ENCODE measurements at regions not wholly inside any gene's neighbourhood (a gene's known extent, or its start where the extent isn't known, plus 50 kb on each side); places are given as distances from the start of the nearest gene placed in this dataset.

- Histone ChIP-seq H3K79me2 (ENCODE audit: insufficient read depth, low read length) (no peaks in the 10 kb centered on the region), H3K36me3 (ENCODE audit: insufficient read depth, low read length) (no peaks in the 10 kb centered on the region), H4K20me1 (ENCODE audit: insufficient read depth, low read length) (no peaks in the 10 kb centered on the region), H3K4me1 (ENCODE audit: insufficient read depth, low read length) (no peaks in the 10 kb centered on the region), H3K27ac (ENCODE audit: low read length) (no peak overlapping the region), H3K9ac (ENCODE audit: low read depth, low read length) (no peak overlapping the region), H3K4me2 (ENCODE audit: insufficient read depth, low read length) (no peak overlapping the region), H3K27me3 (ENCODE audit: insufficient read depth, low read length, poor library complexity) (no peaks in the 10 kb centered on the region), H2AFZ (ENCODE audit: low read depth, low read length) (no peak overlapping the region), H3K4me3 (ENCODE audit: low read depth in 1 of 2, low read length in 2 of 2) (no peak overlapping the region), H3K9me3 (ENCODE audit: insufficient read depth, low read length, severe bottlenecking) (no peaks in the 10 kb centered on the region)
- ATAC-seq (ENCODE audit: insufficient read depth, low read depth) = no peak
- TF ChIP-seq EZH2 (IDR thresholded peaks at IDR 0.05; ENCODE audit: borderline replicate concordance, low read depth, low read length, severe bottlenecking) = no peak
- TF ChIP-seq CTCF (IDR thresholded peaks at IDR 0.05; ENCODE audit: borderline replicate concordance, extremely low read depth, low read length, poor library complexity, severe bottlenecking) = no peak
- DNase-seq = no peak
These were observed 52.8 kb upstream of the DCC start for GRCh38 chr18:52287151-52287550.

DNA sequence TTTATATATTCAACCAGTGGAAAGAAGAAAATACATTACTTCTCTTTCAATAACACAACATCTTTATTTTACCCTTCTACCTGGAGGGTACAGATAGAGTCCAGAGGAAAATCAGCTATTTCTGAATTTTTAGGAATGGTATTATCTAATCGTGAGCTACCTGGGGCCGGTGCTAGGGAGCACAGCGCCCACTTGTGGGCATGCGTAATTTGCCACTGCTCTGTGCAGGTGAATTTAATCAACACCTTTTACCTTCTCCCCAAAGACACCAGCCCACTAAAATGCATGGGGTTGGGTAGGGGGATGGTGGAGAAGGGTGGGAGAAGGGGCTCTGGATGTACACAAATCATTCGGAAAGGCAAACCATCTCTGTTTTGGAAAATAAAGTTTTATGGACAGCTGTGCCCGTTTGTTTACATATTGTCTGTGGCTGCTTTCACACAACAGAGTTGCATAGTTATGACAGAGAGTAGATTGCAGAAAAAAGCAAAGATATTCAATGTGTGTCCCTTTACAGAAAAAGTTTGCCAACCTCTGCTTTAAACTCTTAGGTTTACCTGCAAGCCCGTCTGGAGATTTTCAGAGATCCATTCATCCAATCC, 51.5 kb upstream of the DCC start:
- H3K4me1 ChIP-seq (ENCODE audit: insufficient read depth, low read length) = no peaks in the 10 kb centered on the region
- no peaks in the 10 kb centered on the region for H3K36me3 ChIP-seq (ENCODE audit: insufficient read depth, low read length)
- TF ChIP-seq EZH2 (IDR thresholded peaks at IDR 0.05; ENCODE audit: borderline replicate concordance, low read depth, low read length, severe bottlenecking) (no peak), CTCF (IDR thresholded peaks at IDR 0.05; ENCODE audit: borderline replicate concordance, extremely low read depth, low read length, poor library complexity, severe bottlenecking) (peak; percentile 65)
- no peak overlapping the region for H3K9ac ChIP-seq (ENCODE audit: low read depth, low read length)
- no peaks in the 10 kb centered on the region for H3K79me2 ChIP-seq (ENCODE audit: insufficient read depth, low read length)
- H3K27me3 ChIP-seq (ENCODE audit: insufficient read depth, low read length, poor library complexity) = no peaks in the 10 kb centered on the region
- ATAC-seq (ENCODE audit: insufficient read depth, low read depth) = peak; percentile 40; the same call in 1 of the 3 replicates
- H3K27ac ChIP-seq (ENCODE audit: low read length) = no peak overlapping the region
- H4K20me1 ChIP-seq (ENCODE audit: insufficient read depth, low read length) = no peaks in the 10 kb centered on the region
- H3K4me2 ChIP-seq (ENCODE audit: insufficient read depth, low read length) = no peak overlapping the region
- H2AFZ ChIP-seq (ENCODE audit: low read depth, low read length) = no peak overlapping the region
- DNase-seq = peak; percentile 9
- H3K4me3 ChIP-seq (ENCODE audit: low read depth in 1 of 2, low read length in 2 of 2) = no peak overlapping the region
- H3K9me3 ChIP-seq (ENCODE audit: insufficient read depth, low read length, severe bottlenecking) = no peaks in the 10 kb centered on the region

GRCh38 chr18:52289392-52289791, 50.6 kb upstream of the DCC start:
- TF ChIP-seq EZH2 (IDR thresholded peaks at IDR 0.05; ENCODE audit: borderline replicate concordance, low read depth, low read length, severe bottlenecking) (no peak), CTCF (IDR thresholded peaks at IDR 0.05; ENCODE audit: borderline replicate concordance, extremely low read depth, low read length, poor library complexity, severe bottlenecking) (no peak)
- Histone ChIP-seq H3K4me2 (ENCODE audit: insufficient read depth, low read length) (no peak overlapping the region), H4K20me1 (ENCODE audit: insufficient read depth, low read length) (no peaks in the 10 kb centered on the region), H3K36me3 (ENCODE audit: insufficient read depth, low read length) (no peaks in the 10 kb centered on the region), H3K4me1 (ENCODE audit: insufficient read depth, low read length) (no peaks in the 10 kb centered on the region), H3K27me3 (ENCODE audit: insufficient read depth, low read length, poor library complexity) (no peaks in the 10 kb centered on the region), H3K4me3 (ENCODE audit: low read depth in 1 of 2, low read length in 2 of 2) (no peak overlapping the region), H3K27ac (ENCODE audit: low read length) (no peak overlapping the region), H3K9ac (ENCODE audit: low read depth, low read length) (no peak overlapping the region), H3K9me3 (ENCODE audit: insufficient read depth, low read length, severe bottlenecking) (no peaks in the 10 kb centered on the region), H3K79me2 (ENCODE audit: insufficient read depth, low read length) (no peaks in the 10 kb centered on the region), H2AFZ (ENCODE audit: low read depth, low read length) (no peak overlapping the region)
- ATAC-seq (ENCODE audit: insufficient read depth, low read depth) (no peak), DNase-seq (no peak)
